HG02571 (cell line): ENCODE measurements at regions not wholly inside any gene's neighbourhood (a gene's known extent, or its start where the extent isn't known, plus 50 kb on each side); places are given as distances from the start of the nearest gene placed in this dataset.
"Not testable (repeated sequence)": the region's sequence is repeated elsewhere in the genome, so short reads cannot be mapped to it uniquely, and the experiment has no call there.

Experiments used
- ATAC-seq: cut with Tn5 transposase; IDR thresholded peaks from one replicate; pipeline ENCODE4 v1.9.1; 2021; ENCODE audit warnings: mild to moderate bottlenecking, moderate library complexity; ENCODE audit not compliant: unreplicated experiment

DNA sequence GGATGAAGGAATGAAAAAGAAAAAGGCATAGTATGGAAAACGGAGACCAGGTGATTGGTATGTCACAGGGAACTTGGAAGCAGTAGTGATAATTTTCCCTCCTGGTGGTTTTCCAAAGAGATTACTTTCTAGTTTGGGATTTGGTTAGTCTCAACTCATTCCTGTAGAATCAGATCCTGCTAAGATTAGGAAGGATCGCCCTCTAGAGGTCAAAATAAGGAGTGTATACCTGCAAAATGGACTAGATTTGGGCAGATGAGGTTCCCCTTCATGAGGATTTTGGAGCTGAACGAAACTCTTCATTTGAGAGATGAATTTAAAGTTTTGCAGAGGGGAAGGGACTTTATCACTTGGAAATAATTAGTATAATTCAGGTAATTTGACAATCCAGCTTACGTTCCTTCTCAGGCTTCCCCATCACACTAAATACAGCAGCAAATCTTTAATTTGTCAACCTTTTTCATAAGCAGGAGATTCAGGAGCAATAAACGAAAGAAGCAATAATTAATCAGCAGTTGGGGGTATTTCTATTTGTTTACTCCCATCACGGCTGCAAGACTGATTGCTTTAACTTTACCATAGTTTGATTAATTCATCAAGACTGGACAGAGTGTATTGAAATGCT lies 65.2 kb downstream of the CCDC195 start:
- ATAC-seq = no peak

- not testable (repeated sequence) for ATAC-seq
These were observed 62.5 kb upstream of the CUL3 start for GRCh38 chr2:224647684-224648083.

GRCh38 chr2:224646242-224646846 lies 61.2 kb upstream of the CUL3 start:
- no peak for ATAC-seq

DNA sequence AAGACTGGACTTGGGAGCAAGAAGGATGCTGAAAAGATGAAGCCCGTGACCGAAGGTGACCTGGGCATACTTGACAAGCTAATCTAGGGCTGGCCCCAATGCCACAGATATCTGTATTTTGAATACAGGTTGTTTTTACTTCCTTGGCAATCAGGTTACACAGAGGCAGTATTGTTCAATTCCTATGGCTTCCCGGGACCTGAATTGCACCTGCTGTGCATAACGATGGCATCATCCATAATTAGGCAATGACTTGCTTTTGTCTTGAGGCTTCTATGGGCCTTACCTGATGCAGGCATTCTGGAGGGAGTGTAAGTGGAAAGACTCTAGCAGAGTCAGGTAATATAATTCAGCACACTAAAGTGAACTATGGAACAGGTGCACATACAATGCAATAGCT lies 60.6 kb upstream of the CUL3 start:
- no peak for ATAC-seq

GRCh38 chr2:224640679-224641078 lies 55.5 kb upstream of the CUL3 start:
- no peak for ATAC-seq

- peak; percentile 91 for ATAC-seq
These were observed 53.2 kb upstream of the CUL3 start for GRCh38 chr2:224638301-224638823.
